ENCODE measurements at regions not wholly inside any gene's neighbourhood (a gene's known extent, or its start where the extent isn't known, plus 50 kb on each side); places are given as distances from the start of the nearest gene placed in this dataset.

- TF ChIP-seq POLR2AphosphoS5 (IDR thresholded peaks at IDR 0.05): peak; percentile 41 to 54
- TF ChIP-seq POLR2A (IDR thresholded peaks at IDR 0.05): no peak
- TF ChIP-seq CTCF (IDR thresholded peaks at IDR 0.05): no peak
- peak in 2 of 4 donors; percentile 40 to 73 for TF ChIP-seq EP300 (IDR thresholded peaks at IDR 0.05)
Measured at GRCh38 chr6:113723182-113723581, 134.0 kb upstream of the MARCKS start.
